T-helper 2 cell treated with Interferon-gamma antibody and Interleukin-4, amounts not matched to agents 5 μg/mL and 100 μg/mL, for 36 hours (primary cell): ENCODE measurements at regions not wholly inside any gene's neighbourhood (a gene's known extent, or its start where the extent isn't known, plus 50 kb on each side); places are given as distances from the start of the nearest gene placed in this dataset.
"Not testable (repeated sequence)": the region's sequence is repeated elsewhere in the genome, so short reads cannot be mapped to it uniquely, and the experiment has no call there.

Experiments
- DNase-seq: peaks from one replicate; pipeline ENCODE4 v3.0.0; 2021; ENCODE audit warnings: low spot score
- H3K27ac Mint-ChIP-seq: one replicate; pipeline ENCODE4 v1.8.0; 2021; ENCODE audit warnings: mild to moderate bottlenecking, mixed read lengths
- H3K27me3 Mint-ChIP-seq: one replicate; pipeline ENCODE4 v1.8.0; 2021; ENCODE audit warnings: low read depth, mixed read lengths
- H3K36me3 Mint-ChIP-seq: one replicate; pipeline ENCODE4 v1.8.0; 2021; ENCODE audit warnings: low read depth, mixed read lengths
- H3K4me1 Mint-ChIP-seq: one replicate; pipeline ENCODE4 v1.8.0; 2021; ENCODE audit warnings: low read depth, mixed read lengths
- H3K4me3 Mint-ChIP-seq: one replicate; pipeline ENCODE4 v1.8.0; 2022; ENCODE audit warnings: mild to moderate bottlenecking, moderate library complexity, mixed read lengths
- H3K9me3 Mint-ChIP-seq: one replicate; pipeline ENCODE4 v1.8.0; 2021; ENCODE audit warnings: mixed read lengths

- no peaks in the 10 kb centered on the region for H3K36me3 Mint-ChIP-seq
- H3K9me3 Mint-ChIP-seq = no peaks in the 10 kb centered on the region
- H3K27me3 Mint-ChIP-seq = no peaks in the 10 kb centered on the region
- H3K4me1 Mint-ChIP-seq = peaks cover 16% of the 10 kb centered on the region
- no peak overlapping the region for H3K27ac Mint-ChIP-seq
- DNase-seq = no peak
- no peak overlapping the region for H3K4me3 Mint-ChIP-seq
Observed at GRCh38 chr2:234165421-234165820, 114.9 kb downstream of the SPP2 start.

- no peaks in the 10 kb centered on the region for H3K36me3 Mint-ChIP-seq
- no peaks in the 10 kb centered on the region for H3K9me3 Mint-ChIP-seq
- H3K27me3 Mint-ChIP-seq = no peaks in the 10 kb centered on the region
- no peak for DNase-seq
- H3K27ac Mint-ChIP-seq = no peak overlapping the region
- peaks cover 16% of the 10 kb centered on the region for H3K4me1 Mint-ChIP-seq
- H3K4me3 Mint-ChIP-seq = no peak overlapping the region
Observed at GRCh38 chr2:234164493-234165413, 114.3 kb downstream of the SPP2 start.

GRCh38 chr2:234163510-234164045 lies 113.1 kb downstream of the SPP2 start:
- H3K4me3 Mint-ChIP-seq = peak overlapping the region; percentile 3
- no peak for DNase-seq
- H3K4me1 Mint-ChIP-seq = peaks cover 20% of the 10 kb centered on the region
- no peaks in the 10 kb centered on the region for H3K9me3 Mint-ChIP-seq
- no peaks in the 10 kb centered on the region for H3K36me3 Mint-ChIP-seq
- H3K27ac Mint-ChIP-seq = peak overlapping the region; percentile 0
- no peaks in the 10 kb centered on the region for H3K27me3 Mint-ChIP-seq

DNA sequence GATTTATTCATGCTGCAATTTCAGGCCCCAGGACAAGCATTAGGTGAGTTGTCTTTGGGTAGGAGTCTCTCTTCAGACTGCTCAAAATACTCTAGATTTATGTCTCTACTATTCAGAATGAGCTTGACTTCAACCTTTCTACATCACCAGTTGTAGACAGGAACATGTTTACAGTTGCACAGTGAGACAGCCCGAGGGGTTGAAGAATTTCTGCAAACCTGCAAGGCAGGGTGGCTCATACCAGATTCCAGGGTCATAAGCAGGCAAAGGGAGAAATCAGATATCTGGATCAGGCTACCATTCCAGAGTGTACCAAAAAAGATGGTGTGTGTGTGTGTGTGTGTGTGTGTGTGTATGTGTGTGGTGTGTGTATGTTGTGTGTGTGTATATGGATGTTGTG lies 112.4 kb downstream of the SPP2 start:
- no peak for DNase-seq
- H3K27ac Mint-ChIP-seq = no peak overlapping the region
- no peak overlapping the region for H3K4me3 Mint-ChIP-seq
- peaks cover 25% of the 10 kb centered on the region for H3K4me1 Mint-ChIP-seq
- H3K9me3 Mint-ChIP-seq = no peaks in the 10 kb centered on the region
- H3K36me3 Mint-ChIP-seq = no peaks in the 10 kb centered on the region
- H3K27me3 Mint-ChIP-seq = peaks cover 3% of the 10 kb centered on the region

DNA sequence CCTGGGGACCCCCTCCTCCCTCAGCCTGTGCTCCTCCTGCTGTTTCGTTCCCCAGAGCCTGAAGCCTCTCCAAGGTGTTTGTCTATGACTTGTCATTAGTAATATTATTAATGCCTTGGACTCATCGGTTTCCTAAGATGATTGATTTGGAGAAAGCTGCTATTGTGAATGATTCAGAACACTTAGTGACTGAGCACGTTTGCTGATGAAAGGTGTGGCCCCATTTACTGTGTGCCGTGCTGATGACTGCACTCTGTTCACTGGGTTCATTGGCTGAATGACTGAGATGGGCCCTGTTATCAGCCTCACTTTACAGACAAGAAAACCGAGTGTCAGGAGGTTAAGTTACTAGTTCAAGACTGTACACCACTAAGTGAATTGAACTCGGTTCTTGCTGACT lies 111.4 kb downstream of the SPP2 start:
- H3K27me3 Mint-ChIP-seq = peaks cover 4% of the 10 kb centered on the region
- no peak for DNase-seq
- no peak overlapping the region for H3K4me3 Mint-ChIP-seq
- no peaks in the 10 kb centered on the region for H3K36me3 Mint-ChIP-seq
- H3K4me1 Mint-ChIP-seq = peaks cover 25% of the 10 kb centered on the region
- no peaks in the 10 kb centered on the region for H3K9me3 Mint-ChIP-seq
- H3K27ac Mint-ChIP-seq = no peak overlapping the region

- H3K4me3 Mint-ChIP-seq = no peak overlapping the region
- no peaks in the 10 kb centered on the region for H3K36me3 Mint-ChIP-seq
- H3K9me3 Mint-ChIP-seq = no peaks in the 10 kb centered on the region
- no peak overlapping the region for H3K27ac Mint-ChIP-seq
- peaks cover 17% of the 10 kb centered on the region for H3K4me1 Mint-ChIP-seq
- no peak for DNase-seq
- peaks cover 22% of the 10 kb centered on the region for H3K27me3 Mint-ChIP-seq
Observed at GRCh38 chr2:234158812-234159211, 108.3 kb downstream of the SPP2 start.

GRCh38 chr2:234157817-234158588 lies 107.5 kb downstream of the SPP2 start:
- H3K9me3 Mint-ChIP-seq = peaks cover 5% of the 10 kb centered on the region
- H3K27ac Mint-ChIP-seq = no peak overlapping the region
- no peak overlapping the region for H3K4me3 Mint-ChIP-seq
- H3K36me3 Mint-ChIP-seq = peaks cover 3% of the 10 kb centered on the region
- H3K4me1 Mint-ChIP-seq = peaks cover 11% of the 10 kb centered on the region
- H3K27me3 Mint-ChIP-seq = peaks cover 27% of the 10 kb centered on the region
- DNase-seq = no peak

- DNase-seq = no peak
- Mint-ChIP-seq H3K27me3 (peaks cover 27% of the 10 kb centered on the region), H3K4me3 (no peak overlapping the region), H3K9me3 (peaks cover 8% of the 10 kb centered on the region), H3K27ac (peak overlapping the region; percentile 69), H3K4me1 (peaks cover 9% of the 10 kb centered on the region), H3K36me3 (peaks cover 3% of the 10 kb centered on the region)
Observed at GRCh38 chr2:234156326-234156725, 105.8 kb downstream of the SPP2 start.

DNA sequence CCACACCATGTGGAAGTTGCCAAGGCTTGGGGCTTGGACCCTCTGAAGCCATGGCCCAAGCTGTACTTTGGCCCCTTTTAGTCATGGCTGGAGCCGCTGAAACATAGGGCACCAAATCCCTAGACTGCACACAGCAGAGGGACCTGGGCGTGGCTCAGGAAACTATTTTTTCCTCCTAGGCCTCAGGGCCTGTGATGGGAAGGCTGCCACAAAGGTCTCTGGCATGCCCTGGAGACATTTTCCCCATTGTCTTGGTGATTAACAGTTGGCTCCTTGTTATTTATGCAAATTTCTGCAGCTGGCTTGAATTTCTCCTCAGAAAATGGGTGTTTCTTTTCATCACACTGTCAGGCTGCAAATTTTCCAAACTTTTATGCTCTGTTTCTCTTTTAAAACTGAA lies 102.3 kb downstream of the SPP2 start:
- not testable (repeated sequence) for H3K36me3 Mint-ChIP-seq, H3K9me3 Mint-ChIP-seq, DNase-seq, H3K27ac Mint-ChIP-seq, H3K4me3 Mint-ChIP-seq
- Mint-ChIP-seq H3K27me3 (peaks cover 24% of the 10 kb centered on the region), H3K4me1 (peaks cover 16% of the 10 kb centered on the region)

GRCh38 chr2:234147335-234147861 lies 96.9 kb downstream of the SPP2 start:
- no peaks in the 10 kb centered on the region for H3K27me3 Mint-ChIP-seq

GRCh38 chr2:234146087-234146826 lies 95.8 kb downstream of the SPP2 start:
- H3K36me3 Mint-ChIP-seq = peaks cover 5% of the 10 kb centered on the region
- H3K4me3 Mint-ChIP-seq = peak overlapping the region; percentile 61
- no peak for DNase-seq

More at GRCh38 chr2:234147335-234147861, 96.9 kb downstream of the SPP2 start:
- Mint-ChIP-seq H3K9me3 (peaks cover 8% of the 10 kb centered on the region), H3K27ac (peak overlapping the region; percentile 68), H3K4me3 (peak overlapping the region; percentile 64), H3K4me1 (peaks cover 36% of the 10 kb centered on the region), H3K36me3 (peaks cover 5% of the 10 kb centered on the region)
- DNase-seq = no peak

DNA sequence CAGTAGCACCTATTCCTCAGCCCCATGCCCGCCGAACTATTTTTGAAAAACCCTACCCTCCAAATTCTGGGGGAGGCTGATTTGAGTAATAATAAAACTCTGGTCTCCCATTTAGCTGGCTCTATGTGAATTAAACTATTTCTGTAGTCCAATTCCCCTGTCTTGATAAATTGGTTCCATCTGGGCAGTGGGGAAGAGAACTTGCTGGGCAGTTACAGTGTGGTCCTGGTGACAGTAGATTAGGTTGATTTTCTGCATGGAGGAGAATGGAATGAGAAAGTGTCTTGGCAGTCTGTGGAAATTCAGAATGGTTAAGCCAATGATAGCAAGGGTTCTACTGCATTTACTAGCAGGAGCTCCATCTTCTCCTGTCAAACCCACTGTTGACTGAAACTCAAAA lies 95.0 kb downstream of the SPP2 start:
- H3K36me3 Mint-ChIP-seq = peaks cover 5% of the 10 kb centered on the region
- no peaks in the 10 kb centered on the region for H3K27me3 Mint-ChIP-seq
- no peak overlapping the region for H3K27ac Mint-ChIP-seq
- no peak overlapping the region for H3K4me3 Mint-ChIP-seq
- peaks cover 5% of the 10 kb centered on the region for H3K9me3 Mint-ChIP-seq
- peaks cover 42% of the 10 kb centered on the region for H3K4me1 Mint-ChIP-seq
- no peak for DNase-seq

More at GRCh38 chr2:234146087-234146826, 95.8 kb downstream of the SPP2 start:
- H3K4me1 Mint-ChIP-seq = peaks cover 37% of the 10 kb centered on the region
- H3K27me3 Mint-ChIP-seq = no peaks in the 10 kb centered on the region
- peaks cover 5% of the 10 kb centered on the region for H3K9me3 Mint-ChIP-seq
- peak overlapping the region; percentile 72 for H3K27ac Mint-ChIP-seq

GRCh38 chr2:234145057-234145456 lies 94.6 kb downstream of the SPP2 start:
- Mint-ChIP-seq H3K9me3 (peaks cover 5% of the 10 kb centered on the region), H3K27ac (no peak overlapping the region), H3K4me1 (peaks cover 42% of the 10 kb centered on the region), H3K27me3 (no peaks in the 10 kb centered on the region), H3K4me3 (no peak overlapping the region), H3K36me3 (peaks cover 5% of the 10 kb centered on the region)
- DNase-seq = no peak
